ENCODE measurements at regions not wholly inside any gene's neighbourhood (a gene's known extent, or its start where the extent isn't known, plus 50 kb on each side); places are given as distances from the start of the nearest gene placed in this dataset.

DNA sequence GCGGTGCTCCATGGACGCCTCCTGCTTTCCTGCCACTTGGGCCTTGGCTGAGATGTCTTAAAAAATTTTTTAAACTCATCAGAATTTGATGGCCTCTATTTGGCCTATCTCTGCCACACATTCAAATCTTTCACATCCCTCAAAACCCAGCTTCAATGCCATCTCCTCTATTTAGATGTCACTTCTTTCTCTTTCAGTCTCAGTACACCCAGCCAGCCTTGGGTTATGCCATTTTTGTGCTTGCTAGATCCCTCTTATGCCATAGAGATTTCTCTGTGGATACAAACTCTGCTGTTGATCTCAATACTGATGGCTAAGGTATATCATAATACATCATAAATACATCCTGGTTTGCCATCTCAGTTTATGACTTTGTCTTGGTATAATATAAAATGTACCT lies 222.3 kb upstream of the TPRG1 start:
- no peak for TF ChIP-seq CTCF (IDR thresholded peaks at IDR 0.05)
- TF ChIP-seq EP300 (IDR thresholded peaks at IDR 0.05) = no peak
- Histone ChIP-seq H3K36me3 (no peaks in the 10 kb centered on the region), H3K9me3 (no peaks in the 10 kb centered on the region), H3K4me1 (peaks cover 53 to 78% (median 68%) of the 10 kb centered on the region in 4 donors), H3K27ac (replicated peaks in 1 of 4) (peak overlapping the region; percentile 95 to 99 (median 96)), H3K4me3 (no peak overlapping the region), H3K27me3 (no peaks in the 10 kb centered on the region)
- intact Hi-C loops (cut with DNase I) = loop anchor here (2.0 to 5.0 kb wide), 2 partner anchors 897 to 1207 kb away; no protein-coding TSS in a partner anchor
- no peak for DNase-seq (ENCODE audit: extremely low spot score)
- WGBS = 93% methylated on average over 2 of the region's 2 CpGs

GRCh38 chr3:188949996-188950395 lies 221.8 kb upstream of the TPRG1 start:
- Histone ChIP-seq H3K9me3 (no peaks in the 10 kb centered on the region), H3K27ac (replicated peaks in 1 of 4) (peak overlapping the region; percentile 95 to 99 (median 96)), H3K4me3 (no peak overlapping the region), H3K27me3 (no peaks in the 10 kb centered on the region), H3K4me1 (peaks cover 57 to 77% (median 71%) of the 10 kb centered on the region in 4 donors), H3K36me3 (no peaks in the 10 kb centered on the region)
- peak; percentile 42 for DNase-seq (ENCODE audit: extremely low spot score)
- TF ChIP-seq EP300 (IDR thresholded peaks at IDR 0.05) (no peak), POLR2A (IDR thresholded peaks at IDR 0.05; ENCODE audit: low read depth) (no peak), POLR2AphosphoS5 (IDR thresholded peaks at IDR 0.05) (no peak), CTCF (IDR thresholded peaks at IDR 0.05) (no peak)
- WGBS = 96% methylated on average over 1 of the region's 1 CpG
- intact Hi-C loops (cut with DNase I) = loop anchor here (2.0 to 10.0 kb wide), 3 partner anchors 675 to 1207 kb away; no protein-coding TSS in a partner anchor

DNA sequence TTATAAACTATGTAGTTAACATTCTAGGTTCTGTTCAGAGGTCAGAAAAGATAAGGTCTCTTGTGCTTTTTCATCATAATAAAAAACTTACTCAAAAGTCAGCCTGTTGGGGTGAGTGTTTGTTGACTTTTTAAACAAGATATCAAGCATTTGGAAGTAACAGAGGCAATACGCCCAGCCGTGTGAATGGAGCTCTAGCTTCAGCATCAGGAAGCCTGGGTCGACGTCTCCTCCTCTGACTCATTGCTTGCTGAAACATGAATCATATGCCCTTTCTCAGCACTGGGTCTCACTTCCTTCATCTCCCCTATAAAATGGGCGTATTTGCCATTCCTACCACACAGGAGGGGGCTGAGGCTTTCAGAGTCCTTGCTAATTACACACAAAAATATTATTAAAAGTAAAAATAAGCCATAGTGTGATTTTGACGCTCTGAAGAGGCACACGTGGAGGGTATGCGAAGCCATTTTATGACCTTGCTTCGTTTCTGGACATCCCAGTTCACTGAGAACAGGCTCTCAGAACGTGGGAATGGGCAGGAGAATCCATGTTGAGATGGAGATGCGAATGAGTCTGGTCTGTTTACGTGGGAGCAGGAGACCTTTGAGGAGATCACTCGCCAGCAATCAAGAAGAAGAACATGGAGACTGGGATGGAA lies 220.8 kb upstream of the TPRG1 start:
- TF ChIP-seq CTCF (IDR thresholded peaks at IDR 0.05) (no peak), POLR2AphosphoS5 (IDR thresholded peaks at IDR 0.05) (peak in 1 of 2 donors; percentile 87), POLR2A (IDR thresholded peaks at IDR 0.05; ENCODE audit: low read depth) (no peak), EP300 (IDR thresholded peaks at IDR 0.05) (no peak)
- H3K4me3 ChIP-seq = no peak overlapping the region
- 53% methylated on average over 13 of the region's 13 CpGs for WGBS
- H3K27me3 ChIP-seq = no peaks in the 10 kb centered on the region
- peak overlapping the region; percentile 95 to 99 (median 96) for H3K27ac ChIP-seq (replicated peaks in 1 of 4)
- peaks cover 55 to 71% (median 68%) of the 10 kb centered on the region in 4 donors for H3K4me1 ChIP-seq
- no peaks in the 10 kb centered on the region for H3K9me3 ChIP-seq
- intact Hi-C loops (cut with DNase I) = loop anchor here (10.0 kb wide), 1 partner anchor 676 kb away; no protein-coding TSS in a partner anchor
- H3K36me3 ChIP-seq = no peaks in the 10 kb centered on the region
- peak; percentile 93 for DNase-seq (ENCODE audit: extremely low spot score)

DNA sequence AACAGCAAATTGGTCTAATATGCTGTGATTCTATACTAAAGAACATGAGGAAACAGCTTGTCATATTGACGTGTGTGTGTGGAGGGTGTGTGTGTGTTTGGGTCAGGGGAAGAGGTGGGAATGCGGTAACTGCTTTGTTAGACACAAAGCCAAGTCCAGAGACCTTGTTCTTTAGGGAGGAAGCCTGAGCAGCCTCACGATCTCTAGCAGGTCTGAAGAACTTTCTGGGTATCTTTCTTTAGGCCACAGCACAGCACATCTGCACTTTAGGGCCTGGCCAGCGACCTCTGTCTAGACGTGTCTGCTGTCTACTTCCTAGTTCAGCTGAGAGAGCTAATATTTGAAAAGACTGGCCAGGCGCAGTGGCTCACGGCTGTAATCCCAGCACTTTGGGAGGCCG lies 220.0 kb upstream of the TPRG1 start:
- peak; percentile 80 for DNase-seq (ENCODE audit: extremely low spot score)
- intact Hi-C loops (cut with DNase I) = loop anchor here (10.0 kb wide), 1 partner anchor 677 kb away; no protein-coding TSS in a partner anchor
- WGBS = 85% methylated on average over 8 of the region's 8 CpGs
- Histone ChIP-seq H3K27ac (replicated peaks in 1 of 4) (peak overlapping the region; percentile 95 to 99 (median 96)), H3K36me3 (no peaks in the 10 kb centered on the region), H3K27me3 (no peaks in the 10 kb centered on the region), H3K4me3 (no peak overlapping the region), H3K9me3 (no peaks in the 10 kb centered on the region), H3K4me1 (peaks cover 53 to 70% (median 62%) of the 10 kb centered on the region in 4 donors)
- no peak for TF ChIP-seq POLR2A (IDR thresholded peaks at IDR 0.05; ENCODE audit: low read depth)
- TF ChIP-seq POLR2AphosphoS5 (IDR thresholded peaks at IDR 0.05) = no peak
- TF ChIP-seq CTCF (IDR thresholded peaks at IDR 0.05) = no peak
- no peak for TF ChIP-seq EP300 (IDR thresholded peaks at IDR 0.05)

All from esophagus muscularis mucosa (tissue), 4 donors.